Suprapubic skin (tissue), 4 donors: ENCODE measurements at regions not wholly inside any gene's neighbourhood (a gene's known extent, or its start where the extent isn't known, plus 50 kb on each side); places are given as distances from the start of the nearest gene placed in this dataset.

ENCODE experiments used
- CTCF ChIP-seq, 2 donors: fragments of 200-600 bp in 1 of 2; fragments of 450-650 bp in 1 of 2; sonication (generic) in 1 of 2; IDR thresholded peaks; one replicate each; pipeline ENCODE4 v1.5.1; 2016 to 2019; ENCODE audit warnings: antibody characterized with exemption in 2 of 2, mild to moderate bottlenecking in 1 of 2, moderate library complexity in 1 of 2
- EP300 ChIP-seq: sonication (generic); formaldehyde crosslinking; IDR thresholded peaks from one replicate; pipeline ENCODE4 v1.6.1; 2017; ENCODE audit warnings: antibody characterized with exemption
- POLR2A ChIP-seq, 2 donors: fragments of 450-650 bp; IDR thresholded peaks; one replicate each; pipeline ENCODE4 v1.6.1; 2017; ENCODE audit warnings: antibody characterized with exemption in 2 of 2, mild to moderate bottlenecking in 2 of 2, moderate library complexity in 2 of 2
- POLR2AphosphoS5 ChIP-seq, 3 donors: sonication (generic); formaldehyde crosslinking; IDR thresholded peaks; one replicate each; pipeline ENCODE4 v1.6.1; 2017; ENCODE audit warnings: antibody characterized with exemption in 3 of 3

GRCh38 chr6:62612471-62612870 lies 326.4 kb upstream of the KHDRBS2 start:
- no peak for TF ChIP-seq EP300
- TF ChIP-seq CTCF (IDR thresholded peaks at IDR 0.05), result no peak
- TF ChIP-seq POLR2A (IDR thresholded peaks at IDR 0.05), result no peak
- TF ChIP-seq POLR2AphosphoS5 (IDR thresholded peaks at IDR 0.05), result no peak
